ENCODE measurements at regions not wholly inside any gene's neighbourhood (a gene's known extent, or its start where the extent isn't known, plus 50 kb on each side); places are given as distances from the start of the nearest gene placed in this dataset.

DNA sequence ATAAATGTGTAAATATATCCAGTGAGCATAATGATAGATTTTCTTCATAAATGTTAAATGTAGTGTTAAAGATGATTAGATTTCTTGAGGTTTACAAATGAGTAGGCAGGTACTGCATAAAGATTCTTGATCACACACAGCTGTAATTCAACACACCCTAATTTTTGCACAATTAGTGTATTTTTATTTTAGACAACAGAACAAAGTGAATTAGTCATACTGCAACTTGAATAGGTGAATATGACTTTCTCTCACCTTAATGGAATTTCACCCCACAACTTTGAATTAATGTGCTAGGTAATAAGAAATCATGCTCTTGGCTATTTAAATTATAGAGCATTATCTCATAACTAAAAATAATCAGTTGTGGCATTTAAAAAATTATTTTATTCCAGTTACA lies 795.7 kb upstream of the ACO1 start:
- H3K4me3 ChIP-seq (replicated peaks in 1 of 2; ENCODE audit: low read depth in 1 of 2, low read length in 2 of 2) = no peak overlapping the region
- no peaks in the 10 kb centered on the region for H3K36me3 ChIP-seq (ENCODE audit: control insufficient read depth in 1 of 2, insufficient read depth in 2 of 2, low read length in 2 of 2)
- H2AFZ ChIP-seq (ENCODE audit: low read depth, low read length, poor library complexity, severe bottlenecking) = no peak overlapping the region
- POLR2A ChIA-PET = no interaction called here
- no peak overlapping the region for H3K27ac ChIP-seq (ENCODE audit: low read depth, low read length)
- intact Hi-C loops (cut with micrococcal nuclease) = no loop called here
- H3K4me1 ChIP-seq (ENCODE audit: control insufficient read depth in 1 of 2, insufficient read depth in 2 of 2, low read length in 2 of 2) = peaks cover 0 to 12% of the 10 kb centered on the region in 2 experiments; a peak in 1 of 4 replicates
- no peaks in the 10 kb centered on the region for H3K9me3 ChIP-seq (ENCODE audit: control insufficient read depth in 1 of 2, insufficient read depth in 1 of 2, low read depth in 1 of 2, low read length in 2 of 2)
- no peak for DNase-seq (ENCODE audit: low read depth, low spot score)
- BruUV-seq (replicated peaks) = no TSS peak
- RAD21 ChIA-PET (ENCODE audit: low non-redundant PET in 1 of 2, low total read pairs in 2 of 2, uncharacterized antibody in 2 of 2, unreplicated experiment in 2 of 2) = no interaction called here
- no peak overlapping the region for H3K9ac ChIP-seq (ENCODE audit: low read length)
- no peaks in the 10 kb centered on the region for H4K20me1 ChIP-seq (ENCODE audit: insufficient read depth)
- H3K4me2 ChIP-seq (ENCODE audit: low read length) = 0 out of 2 replicates have a peak overlapping the region, but pooled peaks have one; percentile 1
- no peaks in the 10 kb centered on the region; the same call in 1 of the 2 replicates for H3K9me2 ChIP-seq (ENCODE audit: insufficient read depth)
- no peak for ATAC-seq
- no peaks in the 10 kb centered on the region for H3K79me2 ChIP-seq (ENCODE audit: insufficient read depth, low read length)
- H3K27me3 ChIP-seq (ENCODE audit: insufficient read depth, low read length) = no peaks in the 10 kb centered on the region
- CTCF ChIA-PET = no interaction called here
- TF ChIP-seq SRF (IDR thresholded peaks at IDR 0.05; ENCODE audit: low read depth) (no peak), ELF1 (IDR thresholded peaks at IDR 0.05; ENCODE audit: borderline replicate concordance, low read depth) (no peak), ZNF274 (IDR thresholded peaks at IDR 0.05; ENCODE audit: low read depth, low read length) (no peak), CBX3 (IDR thresholded peaks at IDR 0.05; ENCODE audit: low read depth) (no peak), POLR2AphosphoS5 (IDR thresholded peaks at IDR 0.05; ENCODE audit: low read depth, low read length) (no peak), ZFX (IDR thresholded peaks at IDR 0.05) (no peak), YY1 (IDR thresholded peaks at IDR 0.05; ENCODE audit: extremely low read depth, insufficient replicate concordance, low read depth, low read length) (no peak), SIN3A (IDR thresholded peaks at IDR 0.05; ENCODE audit: low read depth) (no peak), RAD21 (IDR thresholded peaks at IDR 0.05; ENCODE audit: low read depth) (no peak), FOSL1 (IDR thresholded peaks at IDR 0.05; ENCODE audit: low read depth) (no peak), EGR1 (IDR thresholded peaks at IDR 0.05; ENCODE audit: low read depth) (no peak), TCF7L2 (IDR thresholded peaks at IDR 0.05; ENCODE audit: borderline replicate concordance, extremely low read depth, insufficient read depth, insufficient read length) (no peak), CEBPB (IDR thresholded peaks at IDR 0.05; ENCODE audit: low read depth) (no peak)
- TF ChIP-seq, protein P1, sequence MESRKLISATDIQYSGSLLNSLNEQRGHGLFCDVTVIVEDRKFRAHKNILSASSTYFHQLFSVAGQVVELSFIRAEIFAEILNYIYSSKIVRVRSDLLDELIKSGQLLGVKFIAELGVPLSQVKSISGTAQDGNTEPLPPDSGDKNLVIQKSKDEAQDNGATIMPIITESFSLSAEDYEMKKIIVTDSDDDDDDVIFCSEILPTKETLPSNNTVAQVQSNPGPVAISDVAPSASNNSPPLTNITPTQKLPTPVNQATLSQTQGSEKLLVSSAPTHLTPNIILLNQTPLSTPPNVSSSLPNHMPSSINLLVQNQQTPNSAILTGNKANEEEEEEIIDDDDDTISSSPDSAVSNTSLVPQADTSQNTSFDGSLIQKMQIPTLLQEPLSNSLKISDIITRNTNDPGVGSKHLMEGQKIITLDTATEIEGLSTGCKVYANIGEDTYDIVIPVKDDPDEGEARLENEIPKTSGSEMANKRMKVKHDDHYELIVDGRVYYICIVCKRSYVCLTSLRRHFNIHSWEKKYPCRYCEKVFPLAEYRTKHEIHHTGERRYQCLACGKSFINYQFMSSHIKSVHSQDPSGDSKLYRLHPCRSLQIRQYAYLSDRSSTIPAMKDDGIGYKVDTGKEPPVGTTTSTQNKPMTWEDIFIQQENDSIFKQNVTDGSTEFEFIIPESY (IDR thresholded peaks at IDR 0.05; ENCODE audit: extremely low read depth, insufficient replicate concordance, low read length) = no peak
- TF ChIP-seq, protein P2, sequence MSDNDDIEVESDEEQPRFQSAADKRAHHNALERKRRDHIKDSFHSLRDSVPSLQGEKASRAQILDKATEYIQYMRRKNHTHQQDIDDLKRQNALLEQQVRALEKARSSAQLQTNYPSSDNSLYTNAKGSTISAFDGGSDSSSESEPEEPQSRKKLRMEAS (IDR thresholded peaks at IDR 0.05) = no peak
- TF ChIP-seq, protein P3, sequence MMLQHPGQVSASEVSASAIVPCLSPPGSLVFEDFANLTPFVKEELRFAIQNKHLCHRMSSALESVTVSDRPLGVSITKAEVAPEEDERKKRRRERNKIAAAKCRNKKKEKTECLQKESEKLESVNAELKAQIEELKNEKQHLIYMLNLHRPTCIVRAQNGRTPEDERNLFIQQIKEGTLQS (IDR thresholded peaks at IDR 0.05) = no peak
- TF ChIP-seq, protein P4, sequence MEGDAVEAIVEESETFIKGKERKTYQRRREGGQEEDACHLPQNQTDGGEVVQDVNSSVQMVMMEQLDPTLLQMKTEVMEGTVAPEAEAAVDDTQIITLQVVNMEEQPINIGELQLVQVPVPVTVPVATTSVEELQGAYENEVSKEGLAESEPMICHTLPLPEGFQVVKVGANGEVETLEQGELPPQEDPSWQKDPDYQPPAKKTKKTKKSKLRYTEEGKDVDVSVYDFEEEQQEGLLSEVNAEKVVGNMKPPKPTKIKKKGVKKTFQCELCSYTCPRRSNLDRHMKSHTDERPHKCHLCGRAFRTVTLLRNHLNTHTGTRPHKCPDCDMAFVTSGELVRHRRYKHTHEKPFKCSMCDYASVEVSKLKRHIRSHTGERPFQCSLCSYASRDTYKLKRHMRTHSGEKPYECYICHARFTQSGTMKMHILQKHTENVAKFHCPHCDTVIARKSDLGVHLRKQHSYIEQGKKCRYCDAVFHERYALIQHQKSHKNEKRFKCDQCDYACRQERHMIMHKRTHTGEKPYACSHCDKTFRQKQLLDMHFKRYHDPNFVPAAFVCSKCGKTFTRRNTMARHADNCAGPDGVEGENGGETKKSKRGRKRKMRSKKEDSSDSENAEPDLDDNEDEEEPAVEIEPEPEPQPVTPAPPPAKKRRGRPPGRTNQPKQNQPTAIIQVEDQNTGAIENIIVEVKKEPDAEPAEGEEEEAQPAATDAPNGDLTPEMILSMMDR (IDR thresholded peaks at IDR 0.05 in 2 of 3, conservative IDR thresholded peaks at IDR 0.05 in 1 of 3; ENCODE audit: borderline replicate concordance in 1 of 3, insufficient read depth in 1 of 3, low read depth in 2 of 3, low read length in 2 of 3) = no peak
- TF ChIP-seq, protein P5, sequence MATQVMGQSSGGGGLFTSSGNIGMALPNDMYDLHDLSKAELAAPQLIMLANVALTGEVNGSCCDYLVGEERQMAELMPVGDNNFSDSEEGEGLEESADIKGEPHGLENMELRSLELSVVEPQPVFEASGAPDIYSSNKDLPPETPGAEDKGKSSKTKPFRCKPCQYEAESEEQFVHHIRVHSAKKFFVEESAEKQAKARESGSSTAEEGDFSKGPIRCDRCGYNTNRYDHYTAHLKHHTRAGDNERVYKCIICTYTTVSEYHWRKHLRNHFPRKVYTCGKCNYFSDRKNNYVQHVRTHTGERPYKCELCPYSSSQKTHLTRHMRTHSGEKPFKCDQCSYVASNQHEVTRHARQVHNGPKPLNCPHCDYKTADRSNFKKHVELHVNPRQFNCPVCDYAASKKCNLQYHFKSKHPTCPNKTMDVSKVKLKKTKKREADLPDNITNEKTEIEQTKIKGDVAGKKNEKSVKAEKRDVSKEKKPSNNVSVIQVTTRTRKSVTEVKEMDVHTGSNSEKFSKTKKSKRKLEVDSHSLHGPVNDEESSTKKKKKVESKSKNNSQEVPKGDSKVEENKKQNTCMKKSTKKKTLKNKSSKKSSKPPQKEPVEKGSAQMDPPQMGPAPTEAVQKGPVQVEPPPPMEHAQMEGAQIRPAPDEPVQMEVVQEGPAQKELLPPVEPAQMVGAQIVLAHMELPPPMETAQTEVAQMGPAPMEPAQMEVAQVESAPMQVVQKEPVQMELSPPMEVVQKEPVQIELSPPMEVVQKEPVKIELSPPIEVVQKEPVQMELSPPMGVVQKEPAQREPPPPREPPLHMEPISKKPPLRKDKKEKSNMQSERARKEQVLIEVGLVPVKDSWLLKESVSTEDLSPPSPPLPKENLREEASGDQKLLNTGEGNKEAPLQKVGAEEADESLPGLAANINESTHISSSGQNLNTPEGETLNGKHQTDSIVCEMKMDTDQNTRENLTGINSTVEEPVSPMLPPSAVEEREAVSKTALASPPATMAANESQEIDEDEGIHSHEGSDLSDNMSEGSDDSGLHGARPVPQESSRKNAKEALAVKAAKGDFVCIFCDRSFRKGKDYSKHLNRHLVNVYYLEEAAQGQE (IDR thresholded peaks at IDR 0.05; ENCODE audit: low read depth) = no peak
